Liver (tissue), 8 donors: ENCODE measurements at regions not wholly inside any gene's neighbourhood (a gene's known extent, or its start where the extent isn't known, plus 50 kb on each side); places are given as distances from the start of the nearest gene placed in this dataset.

ENCODE experiments used
- DNase-seq: peaks from one replicate; pipeline ENCODE4 v3.0.0-alpha.2; 2017; ENCODE audit warnings: low spot score
- H3K27ac ChIP-seq, 2 donors: one replicate each; pipeline ENCODE4 v1.7.0; 2013; ENCODE audit warnings: inconsistent platforms in 2 of 2, low read length in 2 of 2, control low read depth in 1 of 2, low read depth in 1 of 2, mild to moderate bottlenecking in 1 of 2
- H3K27me3 ChIP-seq, 4 donors: one replicate each; pipeline versions ENCODE4 v1.6.1 to v1.7.0; 2013; ENCODE audit warnings: low read length in 3 of 4, inconsistent platforms in 1 of 4, mild to moderate bottlenecking in 1 of 4, moderate library complexity in 1 of 4; ENCODE audit not compliant: control insufficient read depth in 4 of 4, insufficient read depth in 4 of 4
- H3K36me3 ChIP-seq, 4 donors: one replicate each; pipeline versions ENCODE4 v1.6.1 to v1.7.0; 2013; ENCODE audit warnings: low read length in 3 of 4, mild to moderate bottlenecking in 3 of 4, low read depth in 1 of 4, moderate library complexity in 1 of 4; ENCODE audit not compliant: control insufficient read depth in 4 of 4, insufficient read depth in 3 of 4
- H3K4me1 ChIP-seq, 4 donors: one replicate each; pipeline versions ENCODE4 v1.6.1 to v1.7.0; 2013; ENCODE audit warnings: low read length in 3 of 4, mild to moderate bottlenecking in 3 of 4, moderate library complexity in 1 of 4; ENCODE audit not compliant: control insufficient read depth in 4 of 4, insufficient read depth in 4 of 4
- H3K4me3 ChIP-seq, 3 donors: one replicate each; pipeline versions ENCODE4 v1.6.1 to v1.7.0; 2013; ENCODE audit warnings: low read length in 3 of 3, control low read depth in 1 of 3, low read depth in 1 of 3, mild to moderate bottlenecking in 1 of 3
- H3K9ac ChIP-seq, 2 donors: one replicate each; pipeline ENCODE4 v1.7.0; 2013; ENCODE audit warnings: low read length in 2 of 2, mild to moderate bottlenecking in 2 of 2, moderate library complexity in 2 of 2, control low read depth in 1 of 2, low read depth in 1 of 2
- H3K9me3 ChIP-seq, 4 donors: one replicate each; pipeline versions ENCODE4 v1.6.1 to v1.7.0; 2013; ENCODE audit warnings: low read length in 3 of 4; ENCODE audit not compliant: control insufficient read depth in 4 of 4
- ATF3 ChIP-seq: IDR thresholded peaks from 2 replicates; pipeline ENCODE4 v1.6.1; 2016; ENCODE audit warnings: antibody characterized with exemption
- CTCF ChIP-seq: fragments of 150-350 bp; IDR thresholded peaks from 2 replicates; pipeline ENCODE4 v1.5.1; 2017; ENCODE audit warnings: improper control_type of control experiment, low read depth, low read length; ENCODE audit not compliant: missing input control
- EGR1 ChIP-seq, 2 donors: IDR thresholded peaks; 2 replicates each; pipeline ENCODE4 v1.6.1; 2016 to 2018; ENCODE audit warnings: antibody characterized with exemption in 2 of 2, low read depth in 2 of 2
- FOXA1 ChIP-seq: IDR thresholded peaks from 2 replicates; pipeline ENCODE4 v1.6.1; 2016; ENCODE audit warnings: antibody characterized with exemption
- FOXA2 ChIP-seq: IDR thresholded peaks from 2 replicates; pipeline ENCODE4 v1.6.1; 2016; ENCODE audit warnings: antibody characterized with exemption
- GABPA ChIP-seq, 2 donors: IDR thresholded peaks in 1 of 2; conservative IDR thresholded peaks in 1 of 2; 2 replicates each; pipeline ENCODE4 v1.6.1; 2016; ENCODE audit warnings: antibody characterized with exemption in 2 of 2, mild to moderate bottlenecking in 1 of 2, moderate library complexity in 1 of 2
- HNF4A ChIP-seq, 2 donors: conservative IDR thresholded peaks; 2 replicates each; pipeline ENCODE4 v1.6.1; 2016; ENCODE audit warnings: antibody characterized with exemption in 2 of 2, mild to moderate bottlenecking in 2 of 2
- HNF4G ChIP-seq: IDR thresholded peaks from 2 replicates; pipeline ENCODE4 v1.6.1; 2016; ENCODE audit warnings: antibody characterized with exemption
- JUND ChIP-seq, 2 donors: IDR thresholded peaks; 2 replicates each; pipeline ENCODE4 v1.6.1; 2016; ENCODE audit warnings: antibody characterized with exemption in 2 of 2
- MAX ChIP-seq: IDR thresholded peaks from 2 replicates; pipeline ENCODE4 v1.6.1; 2016; ENCODE audit warnings: antibody characterized with exemption
- NR2F2 ChIP-seq: IDR thresholded peaks from 2 replicates; pipeline ENCODE4 v1.6.1; 2016; ENCODE audit warnings: antibody characterized with exemption
- RAD21 ChIP-seq, 2 donors: IDR thresholded peaks; 2 replicates each; pipeline ENCODE4 v1.6.1; 2016; ENCODE audit warnings: antibody characterized with exemption in 2 of 2, mild to moderate bottlenecking in 2 of 2
- REST ChIP-seq: IDR thresholded peaks from 2 replicates; pipeline ENCODE4 v1.6.1; 2016; ENCODE audit warnings: antibody characterized with exemption, mild to moderate bottlenecking
- RXRA ChIP-seq, 2 donors: IDR thresholded peaks; 2 replicates each; pipeline ENCODE4 v1.6.1; 2017 to 2018; ENCODE audit warnings: antibody characterized with exemption in 2 of 2, mild to moderate bottlenecking in 1 of 2
- SP1 ChIP-seq: IDR thresholded peaks from 2 replicates; pipeline ENCODE4 v1.6.1; 2018; ENCODE audit warnings: antibody characterized with exemption, mild to moderate bottlenecking
- TAF1 ChIP-seq: conservative IDR thresholded peaks from 2 replicates; pipeline ENCODE4 v1.6.1; 2016; ENCODE audit warnings: antibody characterized with exemption, mild to moderate bottlenecking
- YY1 ChIP-seq: IDR thresholded peaks from 2 replicates; pipeline ENCODE4 v1.6.1; 2016; ENCODE audit warnings: antibody characterized with exemption, mild to moderate bottlenecking
- ZBTB33 ChIP-seq: IDR thresholded peaks from 2 replicates; pipeline ENCODE4 v1.6.1; 2016; ENCODE audit warnings: antibody characterized with exemption
- WGBS: extraction: QIAGEN DNeasy Blood & Tissue Kit; methylation state at CpG from one replicate; pipeline ENCODE4 v1.1.7; 2013; 5-methylcytosine and 5-hydroxymethylcytosine counted together
- donor health status: healthy.
- donor health status: healthy.
- donor health status: healthy.
- donor health status: healthy.
- donor health status: healthy.

- Histone ChIP-seq H3K4me1 (no peaks in the 10 kb centered on the region), H3K4me3 (no peak overlapping the region), H3K36me3 (no peaks in the 10 kb centered on the region), H3K9me3 (no peaks in the 10 kb centered on the region), H3K27ac (no peak overlapping the region), H3K27me3 (no peaks in the 10 kb centered on the region), H3K9ac (no peak overlapping the region)
- no peak for DNase-seq
- TF ChIP-seq GABPA (IDR thresholded peaks at IDR 0.05 in 1 of 2, conservative IDR thresholded peaks at IDR 0.05 in 1 of 2) (no peak), FOXA2 (no peak), MAX (no peak), RAD21 (IDR thresholded peaks at IDR 0.05) (no peak), HNF4A (conservative IDR thresholded peaks at IDR 0.05) (no peak), HNF4G (no peak), JUND (IDR thresholded peaks at IDR 0.05) (no peak), TAF1 (no peak), ZBTB33 (no peak), CTCF (no peak), EGR1 (IDR thresholded peaks at IDR 0.05; ENCODE audit: low read depth in 2 of 2) (no peak), RXRA (IDR thresholded peaks at IDR 0.05) (no peak), YY1 (no peak), ATF3 (no peak), SP1 (no peak), FOXA1 (no peak), NR2F2 (no peak), REST (no peak)
- 52% methylated on average over 3 of the region's 3 CpGs for WGBS
Measured at GRCh38 chr7:33776788-33777187, 128.6 kb upstream of the BMPER start.
